GM12878 (cell line): ENCODE measurements at regions not wholly inside any gene's neighbourhood (a gene's known extent, or its start where the extent isn't known, plus 50 kb on each side); places are given as distances from the start of the nearest gene placed in this dataset.

Experiments used
- ELK1 ChIP-seq: IDR thresholded peaks from 2 replicates; pipeline ENCODE4 v1.6.1; 2012; ENCODE audit warnings: low read depth, low read length, improper control_type of control experiment
- EP300 ChIP-seq, 2 experiments: fragments of 150-350 bp in 1 of 2; IDR thresholded peaks; 2 replicates each; pipeline ENCODE4 v1.6.1; 2011 to 2012; ENCODE audit warnings: low read depth in 2 of 2, low read length in 2 of 2, borderline replicate concordance in 1 of 2, improper control_type of control experiment in 1 of 2, inconsistent platforms in 1 of 2; ENCODE audit not compliant: control insufficient read depth in 1 of 2
- KLF5 ChIP-seq: fragments of 450-650 bp; IDR thresholded peaks from 2 replicates; pipeline ENCODE4 v1.6.1; 2014; ENCODE audit warnings: mild to moderate bottlenecking; ENCODE audit not compliant: partially characterized antibody
- NFIC ChIP-seq: IDR thresholded peaks from 2 replicates; pipeline ENCODE4 v1.6.1; 2012; ENCODE audit warnings: low read depth, mild to moderate bottlenecking, inconsistent platforms, low read length, moderate library complexity
- NR2C1 ChIP-seq: fragments of 450-650 bp; IDR thresholded peaks from 2 replicates; pipeline ENCODE4 v1.6.1; 2017; ENCODE audit warnings: antibody characterized with exemption, mild to moderate bottlenecking, moderate library complexity
- ZBTB4 ChIP-seq: fragments of 450-650 bp; formaldehyde crosslinking; IDR thresholded peaks from 2 replicates; pipeline ENCODE4 v1.4.0; 2022; ENCODE audit warnings: mild to moderate bottlenecking, moderate library complexity
- TF ChIP-seq, protein P1 (sequence below): fragments of 150-350 bp; IDR thresholded peaks from 2 replicates; pipeline ENCODE4 v1.6.1; 2016; ENCODE audit warnings: low read depth, low read length
- TF ChIP-seq, protein P2 (sequence below): IDR thresholded peaks from 2 replicates; pipeline ENCODE4 v1.6.1; 2012; ENCODE audit warnings: low read depth, low read length, improper control_type of control experiment

DNA sequence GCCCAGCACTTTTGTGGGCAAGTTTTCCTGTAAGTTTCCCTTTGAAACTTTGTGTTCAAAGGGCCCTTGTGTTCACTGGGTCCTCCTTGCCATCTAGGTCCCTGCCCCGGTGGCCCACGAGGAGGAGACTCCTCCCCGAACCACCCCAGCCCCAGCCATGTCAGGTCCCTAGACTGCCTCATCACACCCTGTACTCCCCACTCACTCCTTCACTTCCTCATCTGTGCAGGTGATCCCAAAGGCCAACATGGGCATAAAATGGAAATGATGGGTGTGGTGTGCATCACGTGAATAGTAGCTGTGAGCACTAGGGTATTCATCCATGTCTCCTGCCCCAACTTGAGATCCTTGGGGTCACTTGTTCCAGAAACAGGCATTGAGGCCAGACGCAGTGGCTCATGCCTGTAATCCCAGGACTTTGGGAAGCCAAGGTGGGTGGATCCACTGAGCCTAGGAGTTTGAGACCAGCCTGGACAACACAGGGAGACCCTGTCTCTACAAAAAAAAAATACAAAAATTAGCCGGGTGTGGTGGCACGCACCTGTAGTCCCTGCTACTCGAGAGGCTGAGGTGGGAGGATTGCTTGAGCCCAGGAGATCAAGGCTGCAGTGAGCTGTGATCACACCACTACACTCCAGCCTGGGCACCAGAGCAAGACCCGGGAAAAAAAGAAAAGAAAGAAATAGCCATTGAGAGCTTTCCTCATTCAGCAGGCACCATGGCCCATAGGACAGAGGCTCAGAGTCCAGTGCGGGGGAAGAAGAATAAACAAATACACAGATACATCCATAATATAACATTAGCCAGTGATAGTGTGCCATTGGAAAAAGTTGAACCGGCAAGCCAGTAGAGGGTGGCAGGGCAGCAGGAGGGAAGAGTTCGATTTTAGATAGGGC is 74.5 kb downstream of the KATNIP start (continued):
- TF ChIP-seq, protein P1, sequence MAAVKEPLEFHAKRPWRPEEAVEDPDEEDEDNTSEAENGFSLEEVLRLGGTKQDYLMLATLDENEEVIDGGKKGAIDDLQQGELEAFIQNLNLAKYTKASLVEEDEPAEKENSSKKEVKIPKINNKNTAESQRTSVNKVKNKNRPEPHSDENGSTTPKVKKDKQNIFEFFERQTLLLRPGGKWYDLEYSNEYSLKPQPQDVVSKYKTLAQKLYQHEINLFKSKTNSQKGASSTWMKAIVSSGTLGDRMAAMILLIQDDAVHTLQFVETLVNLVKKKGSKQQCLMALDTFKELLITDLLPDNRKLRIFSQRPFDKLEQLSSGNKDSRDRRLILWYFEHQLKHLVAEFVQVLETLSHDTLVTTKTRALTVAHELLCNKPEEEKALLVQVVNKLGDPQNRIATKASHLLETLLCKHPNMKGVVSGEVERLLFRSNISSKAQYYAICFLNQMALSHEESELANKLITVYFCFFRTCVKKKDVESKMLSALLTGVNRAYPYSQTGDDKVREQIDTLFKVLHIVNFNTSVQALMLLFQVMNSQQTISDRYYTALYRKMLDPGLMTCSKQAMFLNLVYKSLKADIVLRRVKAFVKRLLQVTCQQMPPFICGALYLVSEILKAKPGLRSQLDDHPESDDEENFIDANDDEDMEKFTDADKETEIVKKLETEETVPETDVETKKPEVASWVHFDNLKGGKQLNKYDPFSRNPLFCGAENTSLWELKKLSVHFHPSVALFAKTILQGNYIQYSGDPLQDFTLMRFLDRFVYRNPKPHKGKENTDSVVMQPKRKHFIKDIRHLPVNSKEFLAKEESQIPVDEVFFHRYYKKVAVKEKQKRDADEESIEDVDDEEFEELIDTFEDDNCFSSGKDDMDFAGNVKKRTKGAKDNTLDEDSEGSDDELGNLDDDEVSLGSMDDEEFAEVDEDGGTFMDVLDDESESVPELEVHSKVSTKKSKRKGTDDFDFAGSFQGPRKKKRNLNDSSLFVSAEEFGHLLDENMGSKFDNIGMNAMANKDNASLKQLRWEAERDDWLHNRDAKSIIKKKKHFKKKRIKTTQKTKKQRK, result no peak
- TF ChIP-seq ELK1 (no peak), ZBTB4 (CRISPR knock-in tag) (no peak), NFIC (no peak), NR2C1 (no peak), KLF5 (no peak), EP300 (IDR thresholded peaks at IDR 0.05; ENCODE audit: borderline replicate concordance in 1 of 2, control insufficient read depth in 1 of 2, low read depth in 2 of 2, low read length in 2 of 2) (no peak)
- TF ChIP-seq, protein P2, sequence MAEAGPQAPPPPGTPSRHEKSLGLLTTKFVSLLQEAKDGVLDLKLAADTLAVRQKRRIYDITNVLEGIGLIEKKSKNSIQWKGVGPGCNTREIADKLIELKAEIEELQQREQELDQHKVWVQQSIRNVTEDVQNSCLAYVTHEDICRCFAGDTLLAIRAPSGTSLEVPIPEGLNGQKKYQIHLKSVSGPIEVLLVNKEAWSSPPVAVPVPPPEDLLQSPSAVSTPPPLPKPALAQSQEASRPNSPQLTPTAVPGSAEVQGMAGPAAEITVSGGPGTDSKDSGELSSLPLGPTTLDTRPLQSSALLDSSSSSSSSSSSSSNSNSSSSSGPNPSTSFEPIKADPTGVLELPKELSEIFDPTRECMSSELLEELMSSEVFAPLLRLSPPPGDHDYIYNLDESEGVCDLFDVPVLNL, result no peak
